Fibroblast of lung (primary cell): ENCODE measurements at regions not wholly inside any gene's neighbourhood (a gene's known extent, or its start where the extent isn't known, plus 50 kb on each side); places are given as distances from the start of the nearest gene placed in this dataset.

ENCODE experiments used
- CTCF ChIP-seq, 2 donors: IDR thresholded peaks in 1 of 2; conservative IDR thresholded peaks in 1 of 2; 1 replicate in 1 of 2; 2 replicates in 1 of 2; pipeline ENCODE4 v1.5.1; 2011 to 2012; ENCODE audit warnings: low read length in 2 of 2, control low read depth in 1 of 2, inconsistent platforms in 1 of 2, low read depth in 1 of 2, mild to moderate bottlenecking in 1 of 2
- EZH2 ChIP-seq: IDR thresholded peaks from 2 replicates; pipeline ENCODE4 v1.5.1; 2012; ENCODE audit warnings: low read length, control low read depth, mild to moderate bottlenecking; ENCODE audit errors: missing control alignments

GRCh38 chr9:103533318-103533717 is 538.2 kb downstream of the CYLC2 start:
- TF ChIP-seq CTCF (conservative IDR thresholded peaks at IDR 0.05 in 1 of 2, IDR thresholded peaks at IDR 0.05 in 1 of 2; ENCODE audit: low read depth in 1 of 2, low read length in 2 of 2) (no peak), EZH2 (no peak)
